HG03108 (cell line): ENCODE measurements at regions not wholly inside any gene's neighbourhood (a gene's known extent, or its start where the extent isn't known, plus 50 kb on each side); places are given as distances from the start of the nearest gene placed in this dataset.
A peak's percentile ranks its signal among the peaks of the same experiment; 100 is the strongest.
"Not testable (repeated sequence)": the region's sequence is repeated elsewhere in the genome, so short reads cannot be mapped to it uniquely, and the experiment has no call there.

Experiments used
- ATAC-seq: cut with Tn5 transposase; IDR thresholded peaks from one replicate; pipeline ENCODE4 v1.9.1; 2021; ENCODE audit warnings: moderate library complexity; ENCODE audit not compliant: unreplicated experiment

- ATAC-seq, result no peak
Measured at GRCh38 chr9:110015759-110016158, 192.2 kb downstream of the C9orf152 start.

- no peak for ATAC-seq
Measured at GRCh38 chr9:110016340-110016739, 191.6 kb downstream of the C9orf152 start.

- not testable (repeated sequence) for ATAC-seq
Measured at GRCh38 chr9:110020216-110020615, 187.7 kb downstream of the C9orf152 start.

DNA sequence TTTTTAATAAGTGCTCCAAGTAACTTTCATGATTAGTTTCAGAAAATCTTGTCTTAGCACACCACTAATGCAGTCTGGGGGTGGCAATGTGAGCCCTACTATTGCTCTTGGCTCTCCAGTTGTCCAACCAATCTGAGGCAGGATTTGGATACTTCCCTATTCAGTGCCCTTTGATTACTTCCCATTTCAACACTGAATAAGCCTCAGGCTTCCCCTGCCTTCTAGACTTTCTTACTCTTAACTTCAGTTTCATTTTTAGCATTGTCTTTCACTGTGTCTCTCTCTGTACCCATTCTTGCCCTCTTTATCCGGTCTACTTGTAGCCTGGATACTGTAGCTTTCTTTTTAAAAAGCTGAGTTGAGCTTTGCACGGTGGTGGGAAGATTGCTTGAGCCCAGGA is 186.1 kb downstream of the C9orf152 start:
- peak; percentile 99 for ATAC-seq

- ATAC-seq, result not testable (repeated sequence)
Measured at GRCh38 chr9:110023221-110023620, 184.7 kb downstream of the C9orf152 start.

DNA sequence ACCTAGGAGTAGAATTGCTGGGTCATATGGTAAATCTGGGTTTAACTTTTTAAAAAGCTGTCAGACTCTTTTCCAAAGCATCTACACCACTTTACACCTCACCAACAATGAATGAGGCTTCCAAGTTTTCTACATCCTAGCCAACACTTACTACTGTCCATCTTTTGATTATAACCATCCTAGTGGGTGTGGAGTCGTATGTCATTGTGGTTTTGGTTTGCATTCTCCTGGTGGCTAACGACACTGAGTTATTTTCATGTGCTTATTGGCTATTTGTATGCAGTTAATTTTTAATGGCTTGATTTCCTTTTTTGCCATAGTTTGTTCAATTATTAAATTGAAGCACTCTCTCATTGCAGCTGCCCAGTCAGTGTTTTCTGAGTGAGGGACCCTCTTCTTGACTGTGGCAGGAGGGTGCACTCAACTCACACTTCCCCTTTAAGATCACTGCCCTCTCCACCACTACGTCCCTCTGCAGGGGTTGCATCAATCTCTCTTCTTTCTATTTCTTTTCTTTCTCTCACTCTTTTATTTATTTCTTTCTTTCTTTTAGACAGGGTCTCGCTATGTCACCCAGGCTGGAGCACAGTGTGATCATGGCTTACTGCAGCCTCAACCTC is 182.3 kb downstream of the C9orf152 start:
- no peak for ATAC-seq

GRCh38 chr9:110027671-110028081 is 180.3 kb downstream of the C9orf152 start:
- ATAC-seq, result no peak

DNA sequence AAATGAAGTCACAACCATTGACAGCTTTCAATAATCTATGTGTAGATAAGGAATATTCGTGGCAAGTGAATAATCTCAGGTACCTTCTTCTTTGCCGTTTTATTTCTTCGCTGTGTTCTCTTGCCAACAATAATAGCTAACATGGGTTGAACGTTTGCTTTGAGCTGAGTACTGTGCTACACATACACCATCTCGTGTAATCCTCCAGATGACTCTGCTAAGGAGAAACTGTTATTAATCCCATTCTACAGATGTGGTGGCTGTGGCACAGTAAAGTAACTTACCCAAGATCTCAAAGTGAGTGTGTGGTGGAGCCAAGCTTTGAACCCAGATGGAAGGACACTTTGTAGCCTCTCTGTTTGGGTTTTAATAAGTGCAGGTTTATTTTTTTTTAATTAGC is 179.7 kb downstream of the C9orf152 start:
- ATAC-seq, result no peak

DNA sequence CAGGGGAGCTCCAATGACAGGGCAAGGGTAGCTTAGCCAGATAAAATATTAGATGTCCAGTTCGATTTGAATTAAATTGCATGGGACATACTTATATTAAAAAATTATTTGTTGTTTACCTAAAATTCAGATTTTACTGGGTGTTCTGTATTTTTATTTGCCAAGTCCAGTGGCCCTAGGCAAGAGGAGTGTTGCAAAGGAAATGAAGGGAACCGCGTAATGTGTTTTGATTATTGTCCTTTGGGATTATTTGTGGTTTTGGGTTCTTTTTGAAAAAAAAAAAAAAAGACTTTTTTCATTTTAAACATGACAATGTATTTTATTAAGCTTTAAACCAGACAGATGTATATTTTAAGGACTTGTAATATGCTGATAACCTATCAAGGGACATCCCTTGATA is 179.3 kb downstream of the C9orf152 start:
- no peak for ATAC-seq

- ATAC-seq, result no peak
Measured at GRCh38 chr9:110029429-110029955, 178.5 kb downstream of the C9orf152 start.

DNA sequence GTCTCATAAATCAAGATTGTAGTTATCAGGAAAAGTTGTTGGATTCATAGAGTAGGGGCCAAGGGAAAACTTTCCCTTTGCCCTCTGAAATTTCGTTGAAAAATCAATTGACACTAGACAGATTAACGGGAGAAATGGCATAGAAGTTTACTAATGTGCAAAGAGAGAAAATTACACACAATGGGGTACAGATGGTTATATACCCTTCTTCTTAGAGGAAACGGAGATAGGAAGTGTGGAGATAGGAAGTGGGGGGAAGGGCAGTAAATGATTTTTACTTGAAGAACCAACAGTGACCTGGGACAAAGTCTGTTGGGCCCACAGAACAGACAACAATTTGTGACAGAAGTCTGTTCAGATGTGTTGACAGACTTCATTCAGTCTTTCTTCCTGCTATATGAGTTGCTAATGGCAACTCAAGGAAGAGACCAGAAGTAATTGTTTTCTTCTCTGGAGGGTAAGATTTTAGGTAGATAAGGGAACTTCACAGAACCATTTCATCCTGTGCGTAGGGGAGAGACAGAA is 177.9 kb downstream of the C9orf152 start:
- no peak for ATAC-seq

DNA sequence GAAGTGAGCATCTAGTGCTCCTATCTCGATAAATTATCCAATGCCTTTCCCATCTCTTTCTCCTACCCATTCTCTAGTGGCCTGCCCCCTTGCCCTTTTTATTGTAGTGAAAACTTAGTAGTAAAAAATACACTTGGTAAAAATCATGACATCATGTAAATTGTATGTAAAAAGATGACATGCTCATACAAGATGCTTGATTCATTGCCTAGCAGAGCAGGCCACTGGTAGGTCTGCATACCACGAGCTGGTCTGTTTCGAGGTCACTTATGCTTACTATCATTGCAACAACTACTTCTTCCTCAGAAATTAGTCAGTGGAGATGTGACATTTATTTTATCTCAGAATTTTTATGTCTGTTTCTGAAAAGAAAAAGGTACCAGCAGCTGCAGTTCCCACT is 177.3 kb downstream of the C9orf152 start:
- ATAC-seq, result no peak

GRCh38 chr9:110031511-110032173 is 176.3 kb downstream of the C9orf152 start:
- ATAC-seq, result no peak

DNA sequence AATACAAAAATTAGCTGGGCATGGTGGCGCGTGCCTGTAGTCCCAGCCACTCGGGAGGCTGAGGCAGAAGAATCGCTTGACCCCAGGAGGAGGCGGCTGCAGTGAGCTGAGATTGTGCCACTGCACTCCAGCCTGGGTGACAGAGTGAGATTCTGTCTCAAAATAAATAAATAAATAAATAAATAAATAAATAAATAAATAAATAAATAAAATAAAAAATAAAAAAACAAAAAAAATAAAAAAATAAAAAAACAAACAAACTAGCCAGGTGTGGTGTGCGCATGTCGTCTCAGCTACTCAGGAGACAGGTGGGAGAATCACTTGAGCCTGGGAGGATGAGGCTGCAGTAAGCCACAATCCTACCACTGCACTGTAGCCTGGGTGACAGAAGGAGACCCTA is 175.4 kb downstream of the C9orf152 start:
- not testable (repeated sequence) for ATAC-seq

DNA sequence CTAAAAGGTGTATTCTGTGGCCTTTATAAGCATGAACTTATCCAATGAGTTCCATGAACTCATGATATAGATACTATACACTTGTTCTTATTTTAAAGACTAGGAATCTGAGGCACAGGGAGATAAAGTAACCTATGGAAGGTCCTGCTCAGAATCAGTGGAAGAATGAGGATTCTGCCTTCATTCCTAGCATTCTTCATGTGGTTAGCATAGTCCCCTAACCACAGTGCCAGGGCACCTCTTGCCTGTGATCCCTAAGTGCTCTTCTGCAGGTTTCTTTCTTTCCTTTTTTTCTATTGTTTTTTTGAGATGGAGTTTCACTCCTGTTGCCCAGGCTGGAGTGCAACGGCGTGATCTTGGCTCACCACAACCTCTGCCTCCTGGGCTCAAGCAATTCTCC is 174.1 kb downstream of the C9orf152 start:
- ATAC-seq, result no peak

- ATAC-seq, result no peak
Measured at GRCh38 chr9:110036286-110036685, 171.7 kb downstream of the C9orf152 start.

DNA sequence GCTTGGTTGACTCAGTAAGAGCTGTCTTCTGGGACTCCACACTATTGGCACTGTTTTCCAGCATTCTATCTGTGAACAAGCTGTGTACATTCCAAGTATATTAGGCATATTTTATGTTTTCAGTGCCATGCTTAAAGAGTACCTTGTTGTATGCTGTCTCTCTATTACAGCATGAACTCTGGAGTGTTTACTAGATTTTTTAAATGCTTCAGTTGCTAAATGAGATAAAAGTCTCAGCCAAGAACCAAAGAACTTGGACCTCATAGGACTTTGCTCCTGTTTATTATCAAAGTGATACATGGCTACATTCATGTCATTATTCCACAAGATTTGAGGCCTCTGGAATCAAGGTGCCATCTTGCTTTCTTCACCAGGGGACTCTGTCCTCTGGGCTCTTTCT is 167.2 kb downstream of the C9orf152 start:
- no peak for ATAC-seq

DNA sequence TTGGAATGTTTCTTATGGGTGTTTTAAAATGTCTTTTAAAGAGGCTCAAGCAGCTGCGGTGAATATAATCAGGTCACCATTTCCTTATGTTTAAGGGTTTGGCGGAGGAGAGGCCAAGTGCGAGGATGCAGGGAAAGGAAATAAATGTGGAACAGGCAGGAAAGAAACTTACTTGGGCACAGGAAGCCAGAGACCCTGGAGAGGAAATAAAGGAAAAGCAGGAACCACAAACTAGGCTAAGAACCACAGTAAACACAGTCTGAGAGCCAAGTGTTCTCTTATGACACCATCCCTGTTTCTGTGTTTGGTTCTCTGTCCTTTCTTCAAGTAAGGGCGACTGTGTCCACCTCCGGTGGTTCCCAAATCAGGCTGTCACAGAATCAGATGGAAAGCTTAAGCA is 166.5 kb downstream of the C9orf152 start:
- no peak for ATAC-seq

- ATAC-seq, result peak; percentile 25
Measured at GRCh38 chr9:110047232-110047954, 160.6 kb downstream of the C9orf152 start.

GRCh38 chr9:110047955-110048402 is 160.0 kb downstream of the C9orf152 start:
- ATAC-seq, result peak; percentile 13

DNA sequence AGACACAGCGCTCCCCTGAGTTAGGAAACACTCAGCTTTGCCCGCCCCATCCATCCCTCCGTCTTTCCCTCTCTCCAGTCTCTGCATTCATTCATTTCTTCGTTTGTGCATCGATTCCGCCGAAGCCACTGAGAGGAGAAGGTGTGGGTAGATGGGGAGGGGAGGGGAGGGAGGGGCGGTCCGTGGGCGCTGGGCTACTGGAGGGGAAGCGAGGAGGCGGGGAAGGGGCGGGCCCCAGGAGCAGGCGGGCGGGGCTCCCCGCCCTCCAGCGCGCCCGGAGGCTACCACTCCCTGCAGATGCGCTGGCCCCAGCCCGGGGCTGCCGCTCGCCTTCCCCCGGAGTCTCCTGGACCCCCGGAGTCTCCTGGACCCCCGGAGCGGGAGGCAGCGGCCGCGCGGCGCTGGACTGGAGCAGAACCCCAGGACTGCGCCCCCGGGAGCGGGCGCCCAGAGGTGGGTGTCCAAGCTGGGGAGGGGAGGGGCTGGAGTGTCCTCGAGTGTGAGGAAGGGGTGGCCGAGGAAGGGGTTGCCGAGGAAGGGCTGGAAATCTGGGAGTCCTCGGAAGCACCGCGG is 159.5 kb downstream of the C9orf152 start:
- peak; percentile 68 for ATAC-seq
